Large intestine (tissue), 3 donors: ENCODE measurements at regions not wholly inside any gene's neighbourhood (a gene's known extent, or its start where the extent isn't known, plus 50 kb on each side); places are given as distances from the start of the nearest gene placed in this dataset.

Experiments
- DNase-seq, 2 donors: peaks; one replicate each; pipeline versions ENCODE4 v3.0.0 to v3.0.0-alpha.2; 2013
- H3K27ac ChIP-seq: one replicate; pipeline ENCODE4 v1.5.1; 2013; ENCODE audit warnings: low read length
- H3K27me3 ChIP-seq: 2 replicates; pipeline ENCODE4 v1.6.1; 2013; ENCODE audit warnings: low read length; ENCODE audit not compliant: control insufficient read depth, insufficient read depth
- H3K36me3 ChIP-seq: 2 replicates; pipeline ENCODE4 v1.6.1; 2013; ENCODE audit warnings: low read length; ENCODE audit not compliant: control insufficient read depth, insufficient read depth
- H3K4me1 ChIP-seq: one replicate; pipeline ENCODE4 v1.6.1; 2013; ENCODE audit warnings: low read length; ENCODE audit not compliant: control insufficient read depth, insufficient read depth
- H3K4me3 ChIP-seq: one replicate; pipeline ENCODE4 v1.5.1; 2013; ENCODE audit warnings: low read length
- H3K9me3 ChIP-seq: one replicate; pipeline ENCODE4 v1.6.1; 2013; ENCODE audit warnings: mild to moderate bottlenecking, low read depth, low read length, moderate library complexity; ENCODE audit not compliant: control insufficient read depth
- WGBS: methylation state at CpG from one replicate; pipeline ENCODE4 v1.1.5; 2013; ENCODE audit warnings: low lambda C conversion rate; ENCODE audit not compliant: insufficient coverage; 5-methylcytosine and 5-hydroxymethylcytosine counted together

DNA sequence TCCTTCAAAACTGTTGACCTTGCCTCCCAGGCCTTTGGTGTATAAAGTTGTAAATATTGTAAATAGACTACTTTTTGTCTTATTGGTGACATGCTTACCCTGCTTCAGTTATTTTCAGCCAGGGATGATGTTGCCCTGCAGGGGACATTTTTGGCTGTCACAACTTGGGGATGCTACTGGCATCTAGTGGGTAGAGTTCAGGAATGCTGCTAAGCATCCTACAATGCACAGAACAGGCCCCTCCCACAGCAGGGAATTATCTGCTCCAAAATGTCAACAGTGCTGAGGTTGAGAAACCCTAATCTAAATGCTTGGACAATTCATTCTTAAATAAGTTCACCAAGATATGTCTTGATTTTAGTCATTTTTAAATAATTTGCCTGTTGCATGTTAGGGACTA, 459.8 kb downstream of the PMP22 start:
- Histone ChIP-seq H3K4me3 (no peak overlapping the region), H3K9me3 (no peaks in the 10 kb centered on the region), H3K27me3 (no peaks in the 10 kb centered on the region), H3K4me1 (no peaks in the 10 kb centered on the region), H3K27ac (no peak overlapping the region), H3K36me3 (no peaks in the 10 kb centered on the region)
- no peak for DNase-seq

DNA sequence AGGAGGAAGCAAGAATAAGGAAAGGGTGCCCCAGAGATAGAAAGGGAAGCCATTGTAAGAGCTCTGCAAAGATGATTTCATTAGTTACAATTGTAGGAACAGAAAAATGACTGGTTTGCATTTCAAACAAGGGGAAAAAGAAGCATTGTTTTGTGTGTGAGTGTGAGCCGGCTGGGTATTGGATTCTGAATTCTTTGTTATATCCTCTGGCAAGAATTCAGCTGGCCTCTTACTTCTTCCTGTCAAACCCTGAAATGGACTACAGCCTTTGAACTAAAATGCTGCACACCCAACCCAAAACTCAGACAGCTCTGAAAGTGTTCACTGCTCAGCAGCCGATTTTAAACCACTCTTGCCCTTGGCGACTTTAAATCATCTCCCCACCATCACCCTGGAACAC, 461.3 kb downstream of the PMP22 start:
- Histone ChIP-seq H3K27ac (no peak overlapping the region), H3K36me3 (no peaks in the 10 kb centered on the region), H3K27me3 (no peaks in the 10 kb centered on the region), H3K4me1 (no peaks in the 10 kb centered on the region), H3K4me3 (no peak overlapping the region), H3K9me3 (no peaks in the 10 kb centered on the region)
- DNase-seq: no peak
- 67% methylated on average over 3 of the region's 3 CpGs for WGBS

DNA sequence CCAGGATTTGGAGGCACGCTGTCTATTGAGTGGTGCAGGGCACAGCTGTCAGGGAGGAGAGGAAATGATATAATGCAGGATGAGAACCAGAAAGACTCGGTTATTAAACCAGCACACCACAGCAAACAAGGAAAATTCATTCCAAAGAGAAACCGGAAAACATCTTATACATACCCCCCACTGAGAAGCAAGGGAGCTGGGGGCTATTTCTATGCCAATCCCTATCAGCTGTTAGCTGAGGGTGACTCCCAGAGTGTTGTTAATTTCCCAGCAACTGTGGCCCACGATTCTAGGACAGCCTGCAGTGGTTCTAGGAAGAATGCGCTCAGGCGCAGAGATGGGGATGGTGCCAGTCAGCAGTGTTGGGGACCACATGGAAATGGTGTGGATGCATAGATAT, 467.3 kb downstream of the PMP22 start:
- no peak for DNase-seq
- H3K27me3 ChIP-seq: peaks cover 2% of the 10 kb centered on the region
- WGBS: no CpG with 5 or more reads among the region's 6 CpGs
- H3K4me3 ChIP-seq: no peak overlapping the region
- no peaks in the 10 kb centered on the region for H3K36me3 ChIP-seq
- H3K4me1 ChIP-seq: no peaks in the 10 kb centered on the region
- no peak overlapping the region for H3K27ac ChIP-seq
- no peaks in the 10 kb centered on the region for H3K9me3 ChIP-seq

DNA sequence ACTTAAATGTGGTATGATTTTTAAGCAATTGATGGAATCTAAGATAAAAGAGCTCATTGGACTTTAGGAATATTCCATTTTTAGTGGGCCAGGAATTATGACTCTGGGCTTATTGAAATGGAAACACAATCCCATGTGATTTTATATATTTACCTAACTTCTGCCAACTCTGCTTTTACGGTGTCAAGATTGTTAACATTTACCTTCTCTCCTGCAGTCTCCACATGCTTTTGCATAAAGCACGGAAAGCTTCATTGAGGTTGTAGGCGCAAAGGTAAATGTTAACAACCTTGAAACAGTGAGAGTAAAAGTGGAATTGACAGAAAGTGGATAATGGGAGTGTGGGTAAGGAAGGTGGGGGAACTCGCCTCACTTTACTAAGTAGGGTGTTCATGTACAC, 468.1 kb downstream of the PMP22 start:
- no peak overlapping the region for H3K27ac ChIP-seq
- H3K4me3 ChIP-seq: no peak overlapping the region
- DNase-seq: no peak
- H3K9me3 ChIP-seq: no peaks in the 10 kb centered on the region
- 0% methylated on average over 1 of the region's 4 CpGs for WGBS
- H3K36me3 ChIP-seq: no peaks in the 10 kb centered on the region
- H3K27me3 ChIP-seq: peaks cover 2% of the 10 kb centered on the region
- no peaks in the 10 kb centered on the region for H3K4me1 ChIP-seq

DNA sequence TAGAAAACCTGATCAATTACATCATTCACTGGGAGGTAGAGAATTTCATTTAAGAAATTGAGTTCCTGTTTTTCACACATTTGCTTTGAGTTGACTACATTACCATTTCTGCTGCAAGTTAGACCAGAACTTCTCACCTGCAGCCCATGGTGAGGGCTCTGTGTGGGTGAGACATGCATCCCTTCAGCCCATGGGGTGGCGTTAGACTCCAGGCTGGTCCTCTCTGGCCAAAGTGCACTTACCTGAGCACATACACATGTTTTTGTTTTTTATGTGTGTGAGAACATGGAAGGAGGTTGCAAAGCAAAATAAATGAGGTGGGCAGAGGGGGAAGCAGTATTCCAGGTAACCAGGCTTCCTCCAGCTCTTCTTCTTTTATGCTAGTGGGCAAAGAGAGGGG, 470.2 kb downstream of the PMP22 start:
- no peak for DNase-seq
- peaks cover 2% of the 10 kb centered on the region for H3K27me3 ChIP-seq
- WGBS: no CpG with 5 or more reads among the region's 1 CpG
- H3K4me1 ChIP-seq: no peaks in the 10 kb centered on the region
- no peaks in the 10 kb centered on the region for H3K36me3 ChIP-seq
- no peaks in the 10 kb centered on the region for H3K9me3 ChIP-seq
- no peak overlapping the region for H3K27ac ChIP-seq
- no peak overlapping the region for H3K4me3 ChIP-seq

DNA sequence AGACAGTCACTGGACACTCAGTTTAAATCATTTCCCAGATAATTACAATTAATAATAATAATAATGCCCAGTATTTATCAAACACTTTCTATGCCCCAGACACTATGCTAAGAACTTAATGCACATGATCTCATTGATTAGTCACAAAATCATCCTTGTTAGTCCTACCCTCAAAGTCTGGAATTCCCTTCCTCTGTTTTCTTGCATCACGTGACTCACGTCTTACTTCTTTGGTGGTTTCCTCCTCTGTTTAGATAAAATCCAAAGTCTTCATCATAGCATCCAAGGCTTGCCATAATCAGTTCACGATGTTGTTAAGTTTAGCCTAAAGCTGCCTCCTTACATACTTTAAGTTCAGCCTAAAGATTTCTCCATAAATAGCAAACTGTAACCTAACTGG, 471.9 kb downstream of the PMP22 start:
- Histone ChIP-seq H3K36me3 (no peaks in the 10 kb centered on the region), H3K9me3 (no peaks in the 10 kb centered on the region), H3K4me3 (no peak overlapping the region), H3K27me3 (peaks cover 2% of the 10 kb centered on the region), H3K27ac (no peak overlapping the region), H3K4me1 (no peaks in the 10 kb centered on the region)
- DNase-seq: no peak
- WGBS: no CpG with 5 or more reads among the region's 3 CpGs

DNA sequence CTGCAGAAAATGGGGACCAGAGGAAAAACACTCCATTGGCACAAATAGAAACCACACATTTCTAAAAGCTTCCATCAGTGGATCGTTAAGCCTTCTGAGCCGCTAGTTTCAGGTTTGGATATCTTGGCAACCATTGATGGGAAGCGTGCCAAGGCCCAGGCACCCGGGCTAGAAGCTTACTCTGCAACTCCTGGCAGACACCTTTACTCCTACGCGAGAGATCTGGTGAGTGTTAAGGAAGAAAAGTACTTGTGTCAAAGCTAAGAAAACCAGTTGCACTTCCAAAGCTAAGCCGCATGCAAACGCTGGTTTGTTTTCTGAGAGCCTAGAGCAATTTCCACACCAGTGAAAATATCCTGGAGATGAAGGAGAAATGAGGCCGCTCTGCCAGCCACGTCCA, 472.4 kb downstream of the PMP22 start:
- DNase-seq: no peak

DNA sequence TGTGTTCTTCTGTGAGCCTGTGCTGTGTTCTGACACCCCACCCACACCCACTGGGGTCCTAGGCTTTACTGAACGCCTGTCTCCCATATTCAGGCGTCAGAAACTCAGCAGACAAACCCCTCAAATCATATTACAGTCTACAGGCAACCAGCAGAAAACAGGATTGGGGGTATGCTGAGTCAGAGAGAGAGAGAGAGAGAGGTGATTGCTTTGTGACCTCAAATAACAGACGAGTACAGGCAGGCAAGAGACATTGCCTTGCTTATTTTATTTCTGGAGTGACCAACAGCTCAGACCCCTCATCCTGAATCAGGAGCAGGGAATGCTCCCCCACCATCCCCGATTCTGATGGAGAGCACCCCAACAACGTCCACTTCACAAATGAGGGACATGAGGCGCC, 473.9 kb downstream of the PMP22 start:
- no CpG with 5 or more reads among the region's 6 CpGs for WGBS
- no peaks in the 10 kb centered on the region for H3K36me3 ChIP-seq
- no peak for DNase-seq
- no peak overlapping the region for H3K27ac ChIP-seq
- H3K4me3 ChIP-seq: no peak overlapping the region
- no peaks in the 10 kb centered on the region for H3K9me3 ChIP-seq
- peaks cover 2% of the 10 kb centered on the region for H3K27me3 ChIP-seq
- no peaks in the 10 kb centered on the region for H3K4me1 ChIP-seq

More for the DNA sequence above, 472.4 kb downstream of the PMP22 start:
- H3K4me1 ChIP-seq: no peaks in the 10 kb centered on the region
- no peaks in the 10 kb centered on the region for H3K9me3 ChIP-seq
- no peak overlapping the region for H3K27ac ChIP-seq
- whole genome bisulfite sequencing: no CpG with 5 or more reads among the region's 10 CpGs
- no peak overlapping the region for H3K4me3 ChIP-seq
- H3K36me3 ChIP-seq: no peaks in the 10 kb centered on the region
- peaks cover 2% of the 10 kb centered on the region for H3K27me3 ChIP-seq

DNA sequence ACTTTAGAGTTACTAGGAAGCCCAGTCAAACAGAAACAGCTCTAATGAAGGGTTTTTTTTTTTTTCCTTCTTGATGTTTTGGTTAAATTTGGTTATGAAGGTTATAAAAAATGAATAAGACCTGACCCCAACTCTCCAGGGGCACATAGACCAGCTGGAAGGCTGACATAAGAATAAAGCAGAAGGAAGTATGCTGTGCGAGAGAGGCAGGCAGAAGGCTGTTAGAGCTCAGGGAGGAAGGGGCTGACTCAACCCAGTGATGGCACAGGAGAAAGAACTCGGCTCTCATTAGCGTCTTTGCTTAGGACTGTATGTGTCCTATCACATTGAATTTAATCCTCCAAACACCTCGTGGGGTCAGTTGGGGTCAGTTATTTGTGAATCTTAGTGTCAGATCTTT, 474.6 kb downstream of the PMP22 start:
- Histone ChIP-seq H3K27me3 (peaks cover 2% of the 10 kb centered on the region), H3K27ac (no peak overlapping the region), H3K4me3 (no peak overlapping the region), H3K9me3 (no peaks in the 10 kb centered on the region), H3K36me3 (no peaks in the 10 kb centered on the region), H3K4me1 (no peaks in the 10 kb centered on the region)
- no CpG with 5 or more reads among the region's 4 CpGs for WGBS
- DNase-seq: no peak

DNA sequence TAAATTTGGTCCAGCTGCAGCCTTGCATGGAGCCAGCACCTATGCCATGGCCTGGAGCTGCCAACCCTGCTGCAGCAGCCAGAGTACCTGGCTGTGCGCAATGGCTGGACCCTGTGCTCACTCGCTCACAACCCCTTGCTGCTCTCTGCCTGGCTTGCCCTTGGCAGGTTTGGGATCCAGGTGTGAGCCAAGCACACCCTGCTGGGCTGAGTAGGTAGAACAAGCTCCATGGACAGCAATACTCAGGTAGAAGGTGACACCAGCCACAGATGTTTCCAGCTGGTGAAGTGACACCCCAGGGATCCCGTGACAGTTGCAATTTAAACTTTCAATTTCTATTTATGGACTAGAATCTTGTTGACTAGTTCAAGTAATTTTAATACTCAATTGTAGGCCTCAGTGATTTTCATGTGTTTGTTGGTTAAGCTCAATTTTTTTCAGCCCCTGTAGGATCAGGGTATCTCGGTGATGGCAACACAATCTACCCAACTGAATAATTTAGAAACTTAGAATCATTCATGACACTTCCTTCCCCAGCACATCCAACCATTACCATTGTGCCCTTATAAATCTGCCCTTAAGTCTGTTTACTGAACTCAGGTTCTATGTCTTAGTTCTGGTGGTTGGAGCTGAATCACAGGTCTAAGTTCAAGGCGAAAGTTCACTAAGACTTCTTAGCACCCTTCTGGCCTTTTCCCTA, 480.0 kb downstream of the PMP22 start:
- DNase-seq: no peak
- Histone ChIP-seq H3K27ac (no peak overlapping the region), H3K9me3 (no peaks in the 10 kb centered on the region), H3K27me3 (no peaks in the 10 kb centered on the region), H3K36me3 (no peaks in the 10 kb centered on the region), H3K4me1 (no peaks in the 10 kb centered on the region), H3K4me3 (no peak overlapping the region)
- WGBS: no CpG with 5 or more reads among the region's 5 CpGs

DNA sequence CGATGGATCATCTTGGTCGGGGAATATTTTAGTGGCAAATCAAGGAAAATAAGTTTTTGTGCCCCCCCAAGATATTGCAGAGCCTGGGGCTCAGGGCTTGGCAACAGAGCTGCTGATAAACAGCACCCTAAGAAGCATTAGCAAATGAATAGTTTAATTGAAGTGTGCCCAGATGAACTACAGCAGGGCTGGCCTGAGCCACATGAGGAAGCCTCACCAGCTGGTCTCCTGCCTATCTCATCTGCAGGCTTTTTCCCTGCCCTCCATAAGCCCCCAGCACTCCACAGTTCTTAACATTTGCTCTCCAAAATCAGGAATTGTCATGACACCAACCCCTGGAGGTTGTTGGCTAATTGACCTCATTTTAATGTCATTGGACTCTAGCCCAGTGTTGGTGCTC, 480.2 kb downstream of the HS3ST3B1 start:
- H3K27me3 ChIP-seq: no peaks in the 10 kb centered on the region
- no CpG with 5 or more reads among the region's 2 CpGs for WGBS
- H3K4me3 ChIP-seq: no peak overlapping the region
- H3K9me3 ChIP-seq: no peaks in the 10 kb centered on the region
- no peaks in the 10 kb centered on the region for H3K4me1 ChIP-seq
- DNase-seq: no peak
- H3K27ac ChIP-seq: no peak overlapping the region
- H3K36me3 ChIP-seq: no peaks in the 10 kb centered on the region
